NT2/D1 (cell line): ENCODE measurements at regions not wholly inside any gene's neighbourhood (a gene's known extent, or its start where the extent isn't known, plus 50 kb on each side); places are given as distances from the start of the nearest gene placed in this dataset.

Experiments
- YY1 ChIP-seq: IDR thresholded peaks from 2 replicates; pipeline ENCODE4 v1.6.1; 2011; ENCODE audit not compliant: insufficient read length, insufficient read depth
- ZNF274 ChIP-seq: IDR thresholded peaks from 2 replicates; pipeline ENCODE4 v1.6.1; 2011; ENCODE audit warnings: mild to moderate bottlenecking, low read depth, low read length

GRCh38 chr14:53784688-53785087, 171.9 kb downstream of the BMP4 start:
- TF ChIP-seq YY1 (no peak), ZNF274 (no peak)
